Caki2 (cell line): ENCODE measurements at regions not wholly inside any gene's neighbourhood (a gene's known extent, or its start where the extent isn't known, plus 50 kb on each side); places are given as distances from the start of the nearest gene placed in this dataset.
"Not testable (repeated sequence)": the region's sequence is repeated elsewhere in the genome, so short reads cannot be mapped to it uniquely, and the experiment has no call there.

ENCODE experiments used
- DNase-seq: peaks from one replicate; pipeline ENCODE4 v3.0.0-alpha.2; 2015; ENCODE audit warnings: low read depth
- in situ Hi-C: cut with HindIII; loops from 2 replicates; pipeline ENCODE4 v1.10.0; 2016; ENCODE audit warnings: low sequenced_read_pairs, low pct_unique_long_range_greater_than_20kb, mixed read lengths

GRCh38 chrX:45505214-45505613, 304.5 kb upstream of the DIPK2B start:
- in situ Hi-C loops = no loop called here
- no peak for DNase-seq

DNA sequence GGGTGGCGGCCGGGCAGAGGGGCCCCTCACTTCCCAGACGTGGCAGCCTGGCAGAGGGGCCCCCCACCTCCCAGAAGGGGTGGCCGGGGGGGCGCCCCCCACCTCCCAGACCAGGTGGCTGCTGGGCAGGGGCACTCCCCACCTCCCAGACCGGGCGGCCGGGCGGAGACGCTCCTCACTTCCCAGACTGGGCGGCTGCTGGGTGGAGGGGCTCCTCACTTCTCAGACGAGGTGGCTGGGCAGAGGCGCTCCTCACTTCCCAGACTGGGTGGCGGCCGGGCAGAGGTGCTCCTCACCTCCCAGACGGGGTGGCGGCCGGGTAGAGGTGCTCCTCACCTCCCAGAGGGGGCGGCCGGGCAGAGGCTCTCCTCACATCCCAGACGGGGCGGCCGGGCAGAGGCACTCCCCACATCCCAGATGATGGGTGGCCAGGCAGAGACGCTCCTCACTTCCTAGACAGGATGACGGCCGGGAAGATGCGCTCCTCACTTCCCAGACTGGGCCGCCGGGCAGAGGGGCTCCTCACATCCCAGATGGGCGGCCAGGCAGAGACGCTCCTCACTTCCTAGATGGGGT, 303.2 kb upstream of the DIPK2B start:
- in situ Hi-C loops, DNase-seq: not testable (repeated sequence)

GRCh38 chrX:45502396-45502795, 301.7 kb upstream of the DIPK2B start:
- in situ Hi-C loops = no loop called here
- DNase-seq = no peak

DNA sequence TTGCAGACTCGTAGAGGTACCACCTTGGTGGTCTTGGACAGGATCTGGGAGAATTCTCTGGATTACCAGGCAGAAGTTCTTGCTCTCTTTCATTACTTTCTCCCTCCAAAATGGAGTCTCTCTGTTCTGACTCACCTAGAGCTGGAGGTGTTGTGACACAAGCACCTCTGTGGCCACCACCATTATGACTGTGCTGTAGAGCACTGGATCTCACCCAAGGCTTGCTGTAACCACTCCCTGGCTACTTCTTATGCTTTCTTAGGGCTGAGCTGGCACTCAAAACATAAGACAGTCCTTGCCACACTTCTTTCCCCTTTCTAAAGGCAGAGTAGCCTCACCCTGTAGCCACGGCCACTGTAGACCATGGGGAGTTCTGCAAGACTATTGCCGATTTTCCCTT, 296.6 kb upstream of the DIPK2B start:
- no peak for DNase-seq
- in situ Hi-C loops = no loop called here

DNA sequence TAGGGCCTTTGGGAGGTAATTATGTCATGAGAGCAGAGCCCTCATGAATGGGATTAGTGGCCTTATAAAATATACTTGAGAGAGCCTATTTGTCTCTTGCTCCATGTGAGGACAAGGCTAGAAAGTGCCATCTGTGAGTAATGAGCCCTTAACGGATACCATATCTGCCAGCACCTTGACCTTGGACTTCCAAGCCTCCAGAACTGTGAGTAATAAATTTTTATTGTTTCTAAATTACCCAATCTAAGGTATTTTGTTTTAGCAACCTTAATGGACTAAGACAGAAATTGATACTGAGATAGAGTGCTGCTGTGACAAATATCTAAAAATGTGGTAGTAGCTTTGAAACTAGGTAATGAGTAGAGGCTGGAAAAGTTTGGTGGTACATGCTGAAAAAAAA, 285.0 kb upstream of the DIPK2B start:
- in situ Hi-C loops = no loop called here
- DNase-seq = no peak

GRCh38 chrX:45479835-45480422, 279.3 kb upstream of the DIPK2B start:
- peak; percentile 92 for DNase-seq
- in situ Hi-C loops = no loop called here

- DNase-seq = peak; percentile 75
- in situ Hi-C loops = no loop called here
Measured at GRCh38 chrX:45479196-45479834, 278.6 kb upstream of the DIPK2B start.

DNA sequence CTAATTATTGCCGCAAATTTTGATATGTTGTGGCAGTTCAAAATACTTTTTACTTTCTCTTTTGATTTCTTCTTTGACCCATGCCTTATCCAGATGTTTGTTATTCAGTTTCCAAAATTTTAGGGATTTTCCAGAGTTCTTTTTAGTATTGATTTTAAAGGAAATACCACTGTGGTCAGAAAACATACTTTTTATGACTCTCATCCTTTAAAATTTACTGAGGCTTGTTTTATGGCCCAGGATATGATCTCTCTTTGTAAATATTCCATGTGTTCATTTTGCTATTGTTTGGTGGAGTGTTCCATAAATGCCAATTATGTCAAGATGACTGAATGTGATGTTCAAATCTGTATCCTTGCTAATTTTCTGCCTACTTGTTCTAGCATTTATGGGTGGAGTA, 272.3 kb upstream of the DIPK2B start:
- no peak for DNase-seq

DNA sequence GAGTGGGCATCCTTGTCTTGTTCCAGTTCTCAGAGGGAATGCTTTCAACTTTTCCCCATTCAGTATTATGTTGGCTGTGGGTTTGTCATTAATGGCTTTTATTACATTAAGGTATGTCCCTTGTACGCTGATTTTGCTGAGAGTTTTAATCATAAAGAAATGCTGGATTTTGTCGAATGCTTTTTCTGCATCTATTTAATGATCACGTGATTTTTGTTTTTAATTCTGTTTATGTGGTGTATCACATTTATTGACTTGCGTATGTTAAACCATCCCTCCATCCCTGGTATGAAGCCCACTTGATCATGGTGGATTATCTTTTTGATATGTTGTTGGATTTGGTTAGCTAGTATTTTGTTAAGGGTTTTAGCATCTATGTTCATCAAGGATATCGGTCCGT, 266.9 kb upstream of the DIPK2B start:
- DNase-seq, in situ Hi-C loops: not testable (repeated sequence)

More for the DNA sequence above, 272.3 kb upstream of the DIPK2B start:
- in situ Hi-C loops = no loop called here

- in situ Hi-C loops = not testable (repeated sequence)
Measured at GRCh38 chrX:45455732-45456131, 255.1 kb upstream of the DIPK2B start.

GRCh38 chrX:45454290-45454689, 253.6 kb upstream of the DIPK2B start:
- in situ Hi-C loops = no loop called here
- DNase-seq = no peak

More at GRCh38 chrX:45455732-45456131, 255.1 kb upstream of the DIPK2B start:
- not testable (repeated sequence) for DNase-seq

DNA sequence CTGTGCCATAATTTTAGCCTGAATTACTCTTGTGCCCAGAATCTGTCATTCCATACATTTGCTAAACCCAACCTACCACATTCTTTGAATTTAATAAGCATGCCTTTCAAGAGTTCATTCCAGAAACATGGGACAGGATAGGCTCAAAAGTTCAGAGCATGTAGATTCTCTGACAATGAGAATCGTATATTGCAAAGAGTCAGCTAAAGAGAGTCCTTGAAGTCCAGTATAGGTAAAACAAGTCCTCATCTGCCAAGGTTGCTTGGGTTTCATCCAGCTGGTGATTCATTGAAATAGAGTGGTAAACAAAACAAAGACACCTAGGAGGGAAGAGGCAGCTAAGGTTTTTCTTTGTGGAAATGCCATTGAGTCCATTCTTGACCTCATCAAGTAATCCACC, 249.3 kb upstream of the DIPK2B start:
- no peak for DNase-seq
- in situ Hi-C loops = no loop called here

DNA sequence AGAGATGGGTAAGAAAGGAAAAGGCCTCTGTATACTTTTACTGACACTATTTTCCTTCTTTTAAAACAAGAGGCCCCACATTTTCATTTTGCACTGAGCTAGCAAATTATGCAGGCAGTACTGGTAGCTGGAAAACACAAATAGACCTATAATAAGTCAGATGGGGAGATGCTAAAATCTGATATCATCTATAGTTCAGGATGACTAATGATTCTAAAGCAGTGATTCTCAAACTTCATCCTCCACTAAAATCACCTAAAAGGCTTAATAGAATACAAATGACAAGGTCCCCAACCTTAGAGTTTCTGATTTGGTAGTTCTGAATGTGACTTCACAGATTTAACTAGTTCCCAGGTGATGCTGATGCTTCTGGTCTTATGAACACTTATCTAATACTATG, 247.3 kb upstream of the DIPK2B start:
- in situ Hi-C loops = no loop called here
- no peak for DNase-seq

GRCh38 chrX:45447331-45447730, 246.7 kb upstream of the DIPK2B start:
- no peak for DNase-seq
- in situ Hi-C loops = no loop called here

DNA sequence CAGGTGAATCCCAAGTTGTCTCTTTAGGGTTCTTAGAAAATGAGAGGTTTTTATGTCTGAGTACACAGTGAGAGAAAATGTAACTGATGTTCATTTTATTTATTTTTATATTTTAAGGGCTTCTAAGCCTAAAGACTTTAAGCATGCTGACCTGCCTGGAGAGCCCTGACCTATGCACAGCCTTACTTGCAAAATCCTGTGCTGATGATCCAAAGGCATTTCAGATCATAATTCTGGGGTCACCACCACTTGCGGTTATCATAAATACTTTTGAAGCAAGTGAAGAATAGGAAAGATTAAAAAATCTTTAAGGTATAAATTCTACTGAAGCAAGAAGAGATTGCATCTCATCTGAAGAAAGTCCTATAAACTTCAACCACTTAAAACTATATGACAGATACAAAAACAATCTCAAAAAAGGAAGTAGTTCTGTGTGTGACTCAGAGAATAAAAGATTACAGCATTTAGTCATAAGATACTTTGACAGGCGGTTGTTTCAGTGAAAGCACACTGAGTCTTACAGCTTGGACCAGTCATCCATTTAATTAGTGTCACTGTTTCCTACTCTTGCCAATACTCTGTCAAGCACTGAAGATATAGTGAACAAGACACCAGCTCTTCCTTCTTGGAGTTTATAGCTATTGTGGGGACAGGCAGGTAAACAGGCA, 245.2 kb upstream of the DIPK2B start:
- peak; percentile 71 for DNase-seq
- in situ Hi-C loops = no loop called here

GRCh38 chrX:45437186-45437585, 236.5 kb upstream of the DIPK2B start:
- no peak for DNase-seq
- in situ Hi-C loops = no loop called here

GRCh38 chrX:45435481-45435880, 234.8 kb upstream of the DIPK2B start:
- in situ Hi-C loops = no loop called here

GRCh38 chrX:45434231-45434630, 233.6 kb upstream of the DIPK2B start:
- DNase-seq = no peak
- in situ Hi-C loops = no loop called here

More at GRCh38 chrX:45435481-45435880, 234.8 kb upstream of the DIPK2B start:
- no peak for DNase-seq

DNA sequence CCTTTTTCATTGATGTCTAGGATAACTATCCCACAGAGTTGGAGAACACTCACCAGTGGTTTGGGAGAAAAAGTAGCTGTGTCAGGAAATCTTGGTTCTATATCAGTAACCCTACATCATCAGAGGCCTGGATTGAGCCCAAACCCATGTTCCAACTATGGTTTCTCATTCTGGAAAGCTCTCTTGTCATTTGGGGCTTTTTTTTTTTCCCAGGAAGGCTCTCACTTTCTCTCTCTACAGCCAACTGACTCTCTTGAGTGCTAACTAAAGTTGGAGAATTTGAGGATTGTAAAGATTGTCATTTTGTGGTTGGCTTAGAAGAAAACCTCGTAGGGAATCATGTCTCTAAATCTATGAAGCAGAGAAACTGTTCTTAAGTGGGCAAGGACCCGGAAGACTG, 228.2 kb upstream of the DIPK2B start:
- in situ Hi-C loops = no loop called here
- DNase-seq = no peak
